Fibroblast of lung (primary cell): ENCODE measurements at regions not wholly inside any gene's neighbourhood (a gene's known extent, or its start where the extent isn't known, plus 50 kb on each side); places are given as distances from the start of the nearest gene placed in this dataset.
"Not testable (repeated sequence)": the region's sequence is repeated elsewhere in the genome, so short reads cannot be mapped to it uniquely, and the experiment has no call there.

ENCODE experiments used
- DNase-seq, 2 donors: peaks; one replicate each; pipeline versions ENCODE4 v3.0.0 to v3.0.0-alpha.2; 2010; ENCODE audit warnings: low read depth in 2 of 2
- H2AFZ ChIP-seq: 2 replicates; pipeline ENCODE4 v1.5.1; 2012; ENCODE audit warnings: low read length, control low read depth, inconsistent platforms
- H3K27ac ChIP-seq: 2 replicates; pipeline ENCODE4 v1.5.1; 2011; ENCODE audit warnings: low read length, control low read depth; ENCODE audit not compliant: insufficient read depth
- H3K27me3 ChIP-seq: 2 replicates; pipeline ENCODE4 v1.5.1; 2011; ENCODE audit warnings: mild to moderate bottlenecking, low read length; ENCODE audit not compliant: control insufficient read depth, insufficient read depth
- H3K36me3 ChIP-seq: 2 replicates; pipeline ENCODE4 v1.5.1; 2011; ENCODE audit warnings: low read length; ENCODE audit not compliant: control insufficient read depth, insufficient read depth
- H3K4me1 ChIP-seq: 2 replicates; pipeline ENCODE4 v1.5.1; 2011; ENCODE audit warnings: low read length; ENCODE audit not compliant: control insufficient read depth, insufficient read depth; ENCODE audit errors: extremely low read depth
- H3K4me2 ChIP-seq: 2 replicates; pipeline ENCODE4 v1.5.1; 2011; ENCODE audit warnings: low read length, control low read depth; ENCODE audit not compliant: insufficient read depth; ENCODE audit errors: extremely low read depth
- H3K4me3 ChIP-seq, 4 experiments: fragments of 200-600 bp in 1 of 4; sonication (generic) in 1 of 4; replicated peaks in 1 of 4; 2 replicates each; pipeline ENCODE4 v1.5.1; 2011 to 2016; ENCODE audit warnings: low read length in 4 of 4, low read depth in 3 of 4, mild to moderate bottlenecking in 3 of 4, control low read depth in 2 of 4, inconsistent platforms in 1 of 4, mixed read lengths in 1 of 4; ENCODE audit not compliant: insufficient read depth in 1 of 4; ENCODE audit errors: control extremely low read depth in 1 of 4
- H3K79me2 ChIP-seq: 2 replicates; pipeline ENCODE4 v1.5.1; 2012; ENCODE audit warnings: mild to moderate bottlenecking, low read length, inconsistent platforms; ENCODE audit not compliant: control insufficient read depth, insufficient read depth
- H3K9ac ChIP-seq: 2 replicates; pipeline ENCODE4 v1.5.1; 2011; ENCODE audit warnings: mild to moderate bottlenecking, low read length, control low read depth; ENCODE audit not compliant: insufficient read depth
- H3K9me3 ChIP-seq: 2 replicates; pipeline ENCODE4 v1.5.1; 2012; ENCODE audit warnings: low read depth, low read length; ENCODE audit not compliant: control insufficient read depth, insufficient read depth
- H4K20me1 ChIP-seq: 2 replicates; pipeline ENCODE4 v1.5.1; 2011; ENCODE audit warnings: low read length; ENCODE audit not compliant: control insufficient read depth, insufficient read depth; ENCODE audit errors: extremely low read depth
- CTCF ChIP-seq, 2 donors: IDR thresholded peaks in 1 of 2; conservative IDR thresholded peaks in 1 of 2; 1 replicate in 1 of 2; 2 replicates in 1 of 2; pipeline ENCODE4 v1.5.1; 2011 to 2012; ENCODE audit warnings: low read length in 2 of 2, control low read depth in 1 of 2, inconsistent platforms in 1 of 2, low read depth in 1 of 2, mild to moderate bottlenecking in 1 of 2
- EZH2 ChIP-seq: IDR thresholded peaks from 2 replicates; pipeline ENCODE4 v1.5.1; 2012; ENCODE audit warnings: low read length, control low read depth, mild to moderate bottlenecking; ENCODE audit errors: missing control alignments

GRCh38 chr3:31096661-31097395 lies 202.4 kb upstream of the GADL1 start:
- H3K4me2 ChIP-seq, result peak overlapping the region; percentile 4
- peak overlapping the region; percentile 44 for H2AFZ ChIP-seq

GRCh38 chr3:31100519-31100918 lies 206.1 kb upstream of the GADL1 start:
- Histone ChIP-seq H3K36me3 (no peaks in the 10 kb centered on the region), H3K4me3 (no peak overlapping the region), H2AFZ (no peak overlapping the region), H4K20me1 (no peaks in the 10 kb centered on the region), H3K9me3 (no peaks in the 10 kb centered on the region), H3K27me3 (no peaks in the 10 kb centered on the region), H3K27ac (no peak overlapping the region), H3K79me2 (no peaks in the 10 kb centered on the region), H3K4me1 (no peaks in the 10 kb centered on the region), H3K9ac (no peak overlapping the region), H3K4me2 (no peak overlapping the region)
- TF ChIP-seq CTCF (conservative IDR thresholded peaks at IDR 0.05 in 1 of 2, IDR thresholded peaks at IDR 0.05 in 1 of 2; ENCODE audit: low read depth in 1 of 2, low read length in 2 of 2), result no peak
- no peak for TF ChIP-seq EZH2
- DNase-seq, result no peak

More at GRCh38 chr3:31096661-31097395, 202.4 kb upstream of the GADL1 start:
- H3K4me1 ChIP-seq, result no peaks in the 10 kb centered on the region
- DNase-seq, result no peak
- H3K9ac ChIP-seq, result no peak overlapping the region
- TF ChIP-seq CTCF (conservative IDR thresholded peaks at IDR 0.05 in 1 of 2, IDR thresholded peaks at IDR 0.05 in 1 of 2; ENCODE audit: low read depth in 1 of 2, low read length in 2 of 2), result no peak
- TF ChIP-seq EZH2, result no peak
- no peaks in the 10 kb centered on the region for H3K27me3 ChIP-seq
- H3K9me3 ChIP-seq, result no peaks in the 10 kb centered on the region
- no peak overlapping the region for H3K27ac ChIP-seq
- H3K4me3 ChIP-seq, result no peak overlapping the region
- no peaks in the 10 kb centered on the region for H3K36me3 ChIP-seq
- H3K79me2 ChIP-seq, result no peaks in the 10 kb centered on the region
- H4K20me1 ChIP-seq, result no peaks in the 10 kb centered on the region

- not testable (repeated sequence) for H4K20me1 ChIP-seq, DNase-seq, H3K4me3 ChIP-seq
These were observed 206.8 kb upstream of the GADL1 start for GRCh38 chr3:31101285-31101684.

More at GRCh38 chr3:31101285-31101684, 206.8 kb upstream of the GADL1 start:
- H3K27ac ChIP-seq, H3K9me3 ChIP-seq, H2AFZ ChIP-seq, H3K27me3 ChIP-seq, H3K36me3 ChIP-seq, H3K4me1 ChIP-seq, H3K9ac ChIP-seq, H3K4me2 ChIP-seq, H3K79me2 ChIP-seq: not testable (repeated sequence)
